ENCODE measurements at regions not wholly inside any gene's neighbourhood (a gene's known extent, or its start where the extent isn't known, plus 50 kb on each side); places are given as distances from the start of the nearest gene placed in this dataset.
A peak's percentile ranks its signal among the peaks of the same experiment; 100 is the strongest.

GRCh38 chr12:115405471-115405860, 721.5 kb upstream of the TBX3 start:
- no peak for ATAC-seq
- no peak for TF ChIP-seq ZNF565 (CRISPR knock-in tag; conservative IDR thresholded peaks at IDR 0.05; ENCODE audit: low read depth)
- no peak for TF ChIP-seq BACH2 (CRISPR knock-in tag; IDR thresholded peaks at IDR 0.05; ENCODE audit: borderline replicate concordance)
- TF ChIP-seq ZNF8 (CRISPR knock-in tag; IDR thresholded peaks at IDR 0.05), result no peak
- TF ChIP-seq ZFP30 (CRISPR knock-in tag; IDR thresholded peaks at IDR 0.05), result no peak
- TF ChIP-seq CSDC2 (CRISPR knock-in tag; IDR thresholded peaks at IDR 0.05), result no peak
- TF ChIP-seq OSR1 (CRISPR knock-in tag; IDR thresholded peaks at IDR 0.05), result no peak
- no peak for TF ChIP-seq ISL1 (CRISPR knock-in tag; IDR thresholded peaks at IDR 0.05)
- TF ChIP-seq POU6F1 (CRISPR knock-in tag; IDR thresholded peaks at IDR 0.05; ENCODE audit: borderline replicate concordance, low read depth), result no peak
- no peak for TF ChIP-seq SNAI2 (CRISPR knock-in tag; IDR thresholded peaks at IDR 0.05)
- TF ChIP-seq RARB (CRISPR knock-in tag; IDR thresholded peaks at IDR 0.05), result no peak
- no peak for TF ChIP-seq ESRRG (CRISPR knock-in tag; IDR thresholded peaks at IDR 0.05)
- TF ChIP-seq ZC3H10 (CRISPR knock-in tag; IDR thresholded peaks at IDR 0.05), result no peak
- no peak; the same call in 1 of the 2 replicates for TF ChIP-seq ZFP3 (CRISPR knock-in tag; IDR thresholded peaks at IDR 0.05)
- no peak for TF ChIP-seq TCF4 (CRISPR knock-in tag; IDR thresholded peaks at IDR 0.05; ENCODE audit: borderline replicate concordance)
- no peak for TF ChIP-seq CSRNP3 (CRISPR knock-in tag; IDR thresholded peaks at IDR 0.05)
- TF ChIP-seq GLIS3 (CRISPR knock-in tag; IDR thresholded peaks at IDR 0.05), result no peak
- no peak for TF ChIP-seq TSHZ2 (CRISPR knock-in tag; IDR thresholded peaks at IDR 0.05)
- TF ChIP-seq PATZ1 (CRISPR knock-in tag; IDR thresholded peaks at IDR 0.05; ENCODE audit: borderline replicate concordance), result no peak

GRCh38 chr12:115404761-115405470, 720.9 kb upstream of the TBX3 start:
- peak; percentile 83 for ATAC-seq
- no peak for TF ChIP-seq PPARA (CRISPR knock-in tag; IDR thresholded peaks at IDR 0.05; ENCODE audit: borderline replicate concordance)
- no peak for TF ChIP-seq TSHZ2 (CRISPR knock-in tag; IDR thresholded peaks at IDR 0.05)
- TF ChIP-seq CSDC2 (CRISPR knock-in tag; IDR thresholded peaks at IDR 0.05), result no peak
- no peak for TF ChIP-seq ZNF565 (CRISPR knock-in tag; conservative IDR thresholded peaks at IDR 0.05; ENCODE audit: low read depth)
- TF ChIP-seq ISL1 (CRISPR knock-in tag; IDR thresholded peaks at IDR 0.05), result peak; percentile 68
- no peak for TF ChIP-seq CSRNP3 (CRISPR knock-in tag; IDR thresholded peaks at IDR 0.05)
- TF ChIP-seq CREB5 (CRISPR knock-in tag; IDR thresholded peaks at IDR 0.05; ENCODE audit: low read depth), result peak; percentile 83
- no peak for TF ChIP-seq RARB (CRISPR knock-in tag; IDR thresholded peaks at IDR 0.05)
- no peak for TF ChIP-seq ESRRG (CRISPR knock-in tag; IDR thresholded peaks at IDR 0.05)
- peak; percentile 33; the same call in 1 of the 2 replicates for TF ChIP-seq ZFP3 (CRISPR knock-in tag; IDR thresholded peaks at IDR 0.05)
- TF ChIP-seq ZC3H10 (CRISPR knock-in tag; IDR thresholded peaks at IDR 0.05), result no peak
- TF ChIP-seq POU6F1 (CRISPR knock-in tag; IDR thresholded peaks at IDR 0.05; ENCODE audit: borderline replicate concordance, low read depth), result no peak
- no peak for TF ChIP-seq PATZ1 (CRISPR knock-in tag; IDR thresholded peaks at IDR 0.05; ENCODE audit: borderline replicate concordance)
